Type B pancreatic cell (in vitro differentiated cells): ENCODE measurements at regions not wholly inside any gene's neighbourhood (a gene's known extent, or its start where the extent isn't known, plus 50 kb on each side); places are given as distances from the start of the nearest gene placed in this dataset.

Experiments
- DNase-seq: peaks from one replicate; pipeline ENCODE4 v3.0.0; 2021; ENCODE audit warnings: mixed read lengths; ENCODE audit not compliant: unreplicated experiment; ENCODE audit errors: extremely low spot score
- H3K27ac Mint-ChIP-seq: 2 replicates; pipeline ENCODE4 v1.8.0; 2021; ENCODE audit warnings: mild to moderate bottlenecking, mixed read lengths
- H3K27me3 Mint-ChIP-seq: 2 replicates; pipeline ENCODE4 v1.8.0; 2021; ENCODE audit warnings: mixed read lengths
- H3K36me3 Mint-ChIP-seq: 2 replicates; pipeline ENCODE4 v1.8.0; 2021; ENCODE audit warnings: mixed read lengths
- H3K4me1 Mint-ChIP-seq: one replicate; pipeline ENCODE4 v1.8.0; 2021; ENCODE audit warnings: mixed read lengths; ENCODE audit not compliant: unreplicated experiment
- H3K4me3 Mint-ChIP-seq: 2 replicates; pipeline ENCODE4 v1.8.0; 2021; ENCODE audit warnings: mild to moderate bottlenecking, mixed read lengths
- H3K9me3 Mint-ChIP-seq: 2 replicates; pipeline ENCODE4 v1.8.0; 2021; ENCODE audit warnings: mixed read lengths
- CTCF ChIP-seq: fragments of 200-600 bp; sonication (generic); conservative IDR thresholded peaks from 2 replicates; pipeline ENCODE4 v1.5.0; 2021; ENCODE audit warnings: antibody characterized with exemption, mild to moderate bottlenecking

GRCh38 chr14:94853920-94854319 lies 84.0 kb upstream of the GSC start:
- no peak overlapping the region for H3K4me3 Mint-ChIP-seq
- peaks cover 5% of the 10 kb centered on the region for H3K4me1 Mint-ChIP-seq
- H3K27ac Mint-ChIP-seq, result no peak overlapping the region
- TF ChIP-seq CTCF, result no peak
- no peaks in the 10 kb centered on the region for H3K9me3 Mint-ChIP-seq
- DNase-seq, result no peak
- no peaks in the 10 kb centered on the region for H3K36me3 Mint-ChIP-seq
- H3K27me3 Mint-ChIP-seq, result peaks cover 6% of the 10 kb centered on the region

- Mint-ChIP-seq H3K36me3 (no peaks in the 10 kb centered on the region), H3K27ac (no peak overlapping the region), H3K27me3 (peaks cover 4% of the 10 kb centered on the region), H3K4me3 (no peak overlapping the region), H3K4me1 (peaks cover 5% of the 10 kb centered on the region), H3K9me3 (no peaks in the 10 kb centered on the region)
- no peak for TF ChIP-seq CTCF
- no peak for DNase-seq
Observed at GRCh38 chr14:94850309-94851211, 80.6 kb upstream of the GSC start.

- no peak overlapping the region for H3K4me3 Mint-ChIP-seq
Observed at GRCh38 chr14:94844593-94845152, 74.8 kb upstream of the GSC start.

GRCh38 chr14:94840467-94840866 lies 70.6 kb upstream of the GSC start:
- H3K4me3 Mint-ChIP-seq, result no peak overlapping the region
- peaks cover 5% of the 10 kb centered on the region for H3K27me3 Mint-ChIP-seq
- peaks cover 6% of the 10 kb centered on the region for H3K9me3 Mint-ChIP-seq
- H3K27ac Mint-ChIP-seq, result no peak overlapping the region
- H3K4me1 Mint-ChIP-seq, result no peaks in the 10 kb centered on the region
- no peak for TF ChIP-seq CTCF
- no peak for DNase-seq
- no peaks in the 10 kb centered on the region for H3K36me3 Mint-ChIP-seq

More at GRCh38 chr14:94844593-94845152, 74.8 kb upstream of the GSC start:
- Mint-ChIP-seq H3K4me1 (no peaks in the 10 kb centered on the region), H3K9me3 (no peaks in the 10 kb centered on the region), H3K36me3 (no peaks in the 10 kb centered on the region), H3K27ac (no peak overlapping the region), H3K27me3 (no peaks in the 10 kb centered on the region)
- TF ChIP-seq CTCF, result no peak
- no peak for DNase-seq

GRCh38 chr14:94839348-94839747 lies 69.4 kb upstream of the GSC start:
- Mint-ChIP-seq H3K36me3 (no peaks in the 10 kb centered on the region), H3K4me1 (no peaks in the 10 kb centered on the region), H3K27me3 (peaks cover 5% of the 10 kb centered on the region), H3K27ac (no peak overlapping the region), H3K4me3 (no peak overlapping the region), H3K9me3 (peaks cover 9% of the 10 kb centered on the region)
- no peak for TF ChIP-seq CTCF
- DNase-seq, result no peak
